ENCODE measurements at regions not wholly inside any gene's neighbourhood (a gene's known extent, or its start where the extent isn't known, plus 50 kb on each side); places are given as distances from the start of the nearest gene placed in this dataset.

DNA sequence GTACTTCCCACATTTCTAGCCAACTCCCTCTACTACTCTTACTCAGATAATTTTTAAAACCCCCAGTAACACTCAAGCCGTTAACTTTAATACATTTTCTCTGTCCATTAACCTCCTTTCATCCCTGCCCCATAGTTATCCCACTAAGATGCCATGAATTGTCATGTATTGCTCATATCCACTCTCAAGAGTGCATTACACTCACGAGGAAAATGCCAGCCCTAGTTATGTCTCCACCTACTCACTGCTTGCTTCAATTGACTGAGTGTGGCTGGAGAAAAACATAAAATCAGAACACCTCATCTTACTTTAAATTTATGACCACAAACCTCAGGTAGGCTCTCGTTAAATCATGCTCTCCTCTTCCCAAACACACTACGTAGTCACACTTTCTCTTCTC lies 324.1 kb upstream of the NPSR1 start:
- H3K4me3 ChIP-seq (ENCODE audit: low read depth, low read length): no peak overlapping the region

DNA sequence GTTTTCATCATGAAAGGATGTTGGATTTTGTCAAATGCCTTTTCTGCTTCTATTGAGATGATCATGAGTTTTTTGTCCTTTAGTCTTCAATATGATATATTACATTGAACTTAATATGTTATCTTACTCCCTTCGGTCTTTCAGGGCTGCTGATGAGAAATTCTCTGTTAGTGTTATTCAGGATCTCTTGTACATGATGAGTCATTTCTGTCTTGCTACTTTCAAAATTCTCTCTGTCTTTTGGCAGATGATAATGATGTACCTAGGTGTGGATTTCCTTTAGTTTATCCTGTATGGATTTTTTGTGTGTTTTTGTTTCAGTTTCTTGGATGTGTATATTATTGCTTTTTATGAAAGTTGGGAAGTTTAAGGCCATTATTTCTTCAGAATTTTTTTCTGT lies 320.9 kb upstream of the NPSR1 start:
- TF ChIP-seq, protein P1, sequence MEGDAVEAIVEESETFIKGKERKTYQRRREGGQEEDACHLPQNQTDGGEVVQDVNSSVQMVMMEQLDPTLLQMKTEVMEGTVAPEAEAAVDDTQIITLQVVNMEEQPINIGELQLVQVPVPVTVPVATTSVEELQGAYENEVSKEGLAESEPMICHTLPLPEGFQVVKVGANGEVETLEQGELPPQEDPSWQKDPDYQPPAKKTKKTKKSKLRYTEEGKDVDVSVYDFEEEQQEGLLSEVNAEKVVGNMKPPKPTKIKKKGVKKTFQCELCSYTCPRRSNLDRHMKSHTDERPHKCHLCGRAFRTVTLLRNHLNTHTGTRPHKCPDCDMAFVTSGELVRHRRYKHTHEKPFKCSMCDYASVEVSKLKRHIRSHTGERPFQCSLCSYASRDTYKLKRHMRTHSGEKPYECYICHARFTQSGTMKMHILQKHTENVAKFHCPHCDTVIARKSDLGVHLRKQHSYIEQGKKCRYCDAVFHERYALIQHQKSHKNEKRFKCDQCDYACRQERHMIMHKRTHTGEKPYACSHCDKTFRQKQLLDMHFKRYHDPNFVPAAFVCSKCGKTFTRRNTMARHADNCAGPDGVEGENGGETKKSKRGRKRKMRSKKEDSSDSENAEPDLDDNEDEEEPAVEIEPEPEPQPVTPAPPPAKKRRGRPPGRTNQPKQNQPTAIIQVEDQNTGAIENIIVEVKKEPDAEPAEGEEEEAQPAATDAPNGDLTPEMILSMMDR (IDR thresholded peaks at IDR 0.05; ENCODE audit: borderline replicate concordance, insufficient read depth, low read depth, low read length): no peak
- no peak overlapping the region for H3K4me3 ChIP-seq (ENCODE audit: low read depth, low read length)

More for the DNA sequence above, 324.1 kb upstream of the NPSR1 start:
- TF ChIP-seq, protein P1 (IDR thresholded peaks at IDR 0.05; ENCODE audit: borderline replicate concordance, insufficient read depth, low read depth, low read length): no peak

DNA sequence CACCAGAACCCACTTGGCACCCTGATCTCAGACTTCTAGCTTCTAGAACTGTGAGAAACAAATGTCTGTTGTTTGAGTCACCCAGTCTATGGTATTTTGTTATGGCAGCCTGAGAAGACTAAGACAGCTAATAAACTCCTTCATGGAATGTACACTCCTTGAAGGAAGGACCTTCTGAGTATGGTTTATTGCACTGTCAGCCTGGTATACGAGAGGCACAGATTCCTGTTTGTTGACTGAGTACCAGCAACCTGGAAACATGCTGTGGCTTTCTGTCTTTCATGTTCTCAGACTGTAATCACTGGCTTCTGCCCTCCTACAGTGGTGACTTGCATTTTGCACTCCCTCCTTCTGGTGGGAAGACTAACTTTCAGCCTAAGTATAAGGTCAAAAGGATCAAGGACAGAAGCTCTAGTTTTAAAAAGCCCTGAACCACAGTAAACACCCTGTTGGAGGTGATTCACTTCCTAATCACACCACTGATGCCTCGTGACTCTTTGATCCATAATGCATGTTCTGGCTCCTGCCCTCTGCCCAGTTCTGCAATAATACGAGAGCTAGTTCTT lies 319.0 kb upstream of the NPSR1 start:
- H3K4me3 ChIP-seq (ENCODE audit: low read depth, low read length): no peak overlapping the region
- TF ChIP-seq, protein P1 (IDR thresholded peaks at IDR 0.05; ENCODE audit: borderline replicate concordance, insufficient read depth, low read depth, low read length): no peak

DNA sequence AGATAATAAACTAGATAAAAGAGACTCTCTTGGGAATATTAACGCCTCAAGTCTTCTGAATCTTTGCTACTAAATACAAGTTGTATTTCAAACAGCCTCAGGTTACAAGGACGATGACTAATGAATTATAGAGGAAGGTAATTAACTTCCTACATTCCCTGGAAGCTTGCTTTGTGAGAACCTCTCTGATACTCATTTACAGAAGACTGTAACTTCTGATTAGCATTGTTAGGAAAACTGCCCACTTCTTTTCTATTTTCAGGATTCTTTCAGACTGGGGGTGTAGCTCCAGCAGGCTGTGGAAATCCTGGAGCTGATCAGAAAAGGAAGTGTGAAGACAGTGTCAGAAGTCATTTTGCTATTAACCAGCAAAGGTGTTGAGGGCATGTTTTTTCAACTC lies 316.7 kb upstream of the NPSR1 start:
- TF ChIP-seq, protein P1 (IDR thresholded peaks at IDR 0.05; ENCODE audit: borderline replicate concordance, insufficient read depth, low read depth, low read length): no peak
- no peak overlapping the region for H3K4me3 ChIP-seq (ENCODE audit: low read depth, low read length)

DNA sequence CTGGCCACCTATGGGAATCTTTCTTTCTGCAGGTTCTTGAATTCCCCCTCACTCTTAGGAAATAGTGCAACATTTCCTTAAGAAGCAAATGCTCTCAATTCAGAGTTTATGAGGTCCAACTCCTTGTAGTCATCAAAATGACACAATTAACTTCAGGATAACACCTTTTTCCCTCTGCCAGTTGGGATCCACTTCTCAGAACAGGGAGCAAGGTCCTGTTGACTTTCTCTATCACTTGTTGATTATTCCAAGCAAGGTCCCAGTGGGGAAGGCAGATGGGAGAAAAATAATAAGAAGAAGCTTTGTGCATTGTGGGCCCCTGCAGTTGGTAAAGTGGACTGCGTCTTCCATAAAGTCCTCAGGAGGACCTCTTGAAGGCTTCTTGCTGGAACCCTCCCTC lies 315.6 kb upstream of the NPSR1 start:
- TF ChIP-seq, protein P1 (IDR thresholded peaks at IDR 0.05; ENCODE audit: borderline replicate concordance, insufficient read depth, low read depth, low read length): no peak

DNA sequence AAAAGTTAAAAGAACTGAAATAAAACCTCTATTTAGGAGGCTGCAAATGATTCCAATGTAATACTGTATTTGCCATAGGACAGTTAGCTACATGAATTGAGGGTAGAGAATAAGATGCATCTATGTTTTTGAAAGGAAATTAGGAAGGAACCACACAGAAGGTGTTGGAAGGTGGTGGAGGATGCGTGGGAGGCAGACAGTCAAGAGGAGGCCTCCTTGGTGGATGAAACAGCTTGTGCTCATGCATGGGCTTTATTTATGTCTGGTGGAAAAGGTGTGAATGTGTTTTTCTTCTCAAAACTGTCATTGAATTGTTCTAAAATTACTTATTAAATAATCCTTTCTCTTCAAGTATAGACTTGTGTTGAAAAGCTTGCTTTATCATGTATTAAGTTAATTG lies 314.4 kb upstream of the NPSR1 start:
- no peak overlapping the region for H3K4me3 ChIP-seq (ENCODE audit: low read depth, low read length)
- TF ChIP-seq, protein P1 (IDR thresholded peaks at IDR 0.05; ENCODE audit: borderline replicate concordance, insufficient read depth, low read depth, low read length): no peak

More for the DNA sequence above, 315.6 kb upstream of the NPSR1 start:
- H3K4me3 ChIP-seq (ENCODE audit: low read depth, low read length): no peak overlapping the region

DNA sequence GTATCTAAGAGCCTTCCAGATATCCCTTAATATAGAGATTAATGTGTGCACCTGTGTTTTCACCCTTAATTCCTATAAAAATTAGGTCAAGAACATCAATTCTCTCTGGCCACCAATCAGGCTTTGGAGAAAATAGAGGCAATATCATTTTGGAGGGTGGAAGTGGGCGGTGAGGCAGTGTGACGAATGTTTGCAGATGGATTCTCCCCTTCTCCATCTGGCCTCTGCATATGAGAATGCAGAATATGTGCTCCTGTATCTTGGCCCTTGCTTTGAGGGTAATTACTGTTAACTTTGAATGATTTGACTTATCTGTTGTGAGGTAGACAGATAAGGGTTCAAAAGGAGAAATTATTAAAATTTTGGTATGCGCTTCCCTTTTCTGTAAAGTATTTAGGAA lies 304.0 kb upstream of the NPSR1 start:
- H3K4me3 ChIP-seq (ENCODE audit: low read depth, low read length): no peak overlapping the region
- TF ChIP-seq, protein P1 (IDR thresholded peaks at IDR 0.05; ENCODE audit: borderline replicate concordance, insufficient read depth, low read depth, low read length): no peak
